ENCODE measurements at regions not wholly inside any gene's neighbourhood (a gene's known extent, or its start where the extent isn't known, plus 50 kb on each side); places are given as distances from the start of the nearest gene placed in this dataset.
"Not testable (repeated sequence)": the region's sequence is repeated elsewhere in the genome, so short reads cannot be mapped to it uniquely, and the experiment has no call there.

DNA sequence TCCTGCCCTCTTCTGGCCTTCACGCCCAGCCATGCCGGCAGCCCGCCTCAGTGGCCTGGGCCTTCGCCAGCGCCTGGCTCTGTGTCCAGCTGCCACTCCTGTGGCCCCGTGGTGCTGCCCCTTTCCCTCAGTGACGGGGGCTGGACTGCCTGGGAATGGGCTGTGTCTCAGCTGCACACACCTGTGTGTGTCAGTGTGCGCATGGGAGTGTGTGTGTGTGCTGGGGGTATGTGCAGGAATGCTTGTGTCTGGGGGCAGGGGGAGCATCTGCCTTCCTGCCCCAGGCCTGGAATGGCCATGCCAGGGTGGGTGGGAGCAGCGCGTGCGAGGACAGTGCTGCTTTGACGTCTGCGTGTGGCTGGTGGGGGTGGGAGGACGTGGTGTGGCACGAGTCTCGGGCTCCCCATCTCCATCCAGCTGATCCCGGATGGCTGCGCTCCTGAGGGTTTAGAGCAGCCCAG is 224.9 kb downstream of the TMEM121 start:
- H3K4me1 Mint-ChIP-seq; H3K9me3 ChIP-seq (ENCODE audit: control insufficient read depth, insufficient read depth, low read length); H3K36me3 Mint-ChIP-seq; H3K27me3 ChIP-seq (ENCODE audit: control insufficient read depth, insufficient read depth, low read length); H3K4me1 ChIP-seq (ENCODE audit: control insufficient read depth, insufficient read depth, low read length); H3K9me3 Mint-ChIP-seq; H3K27ac ChIP-seq (ENCODE audit: low read length); H3K27me3 Mint-ChIP-seq (ENCODE audit: low read depth in 2 of 2); DNase-seq; H3K36me3 ChIP-seq (ENCODE audit: control insufficient read depth, insufficient read depth, low read length); H3K4me3 Mint-ChIP-seq; H3K27ac Mint-ChIP-seq; intact Hi-C loops (cut with micrococcal nuclease); H3K4me3 ChIP-seq (ENCODE audit: low read length): not testable (repeated sequence)
- 92% methylated on average over 18 of the region's 18 CpGs for WGBS (ENCODE audit: insufficient coverage)
- peak in 1 of 3 donors; percentile 33 for ATAC-seq

DNA sequence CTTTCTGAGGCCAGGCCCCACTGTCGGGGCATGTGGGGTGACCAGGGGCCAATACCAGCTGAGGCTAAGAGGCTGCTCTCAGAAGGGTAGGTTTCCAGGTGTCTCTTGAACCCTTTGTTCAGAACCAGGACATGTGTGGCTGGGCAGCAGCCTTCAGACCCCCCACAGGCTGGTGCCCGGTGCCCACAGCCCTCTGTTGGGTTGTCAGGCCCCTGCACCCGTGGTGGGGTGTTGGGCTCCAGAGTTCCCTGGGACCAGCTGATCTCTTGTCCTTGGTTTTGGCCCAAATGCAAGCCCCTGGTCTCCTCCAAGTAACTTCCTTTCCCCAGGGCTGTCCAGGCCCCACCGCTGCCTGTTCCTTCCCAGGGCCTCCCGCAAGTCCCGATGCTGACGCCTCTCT is 226.0 kb downstream of the TMEM121 start:
- ATAC-seq; H3K9me3 ChIP-seq (ENCODE audit: control insufficient read depth, insufficient read depth, low read length): not testable (repeated sequence)
- 83% methylated on average over 3 of the region's 7 CpGs for WGBS (ENCODE audit: insufficient coverage)

GRCh38 chr14:105760691-105761344 is 234.4 kb downstream of the TMEM121 start:
- Histone ChIP-seq H3K4me1 (ENCODE audit: control insufficient read depth, insufficient read depth, low read length) (no peaks in the 10 kb centered on the region), H3K36me3 (ENCODE audit: control insufficient read depth, insufficient read depth, low read length) (no peaks in the 10 kb centered on the region), H3K9me3 (ENCODE audit: control insufficient read depth, insufficient read depth, low read length) (no peaks in the 10 kb centered on the region), H3K27me3 (ENCODE audit: control insufficient read depth, insufficient read depth, low read length) (no peaks in the 10 kb centered on the region), H3K27ac (ENCODE audit: low read length) (no peak overlapping the region), H3K4me3 (ENCODE audit: low read length) (no peak overlapping the region)
- intact Hi-C loops (cut with micrococcal nuclease): no loop called here
- Mint-ChIP-seq H3K36me3 (no peaks in the 10 kb centered on the region), H3K4me3 (no peak overlapping the region), H3K27ac (no peak overlapping the region), H3K4me1 (no peaks in the 10 kb centered on the region), H3K9me3 (peaks cover 0 to 3% of the 10 kb centered on the region in 2 donors), H3K27me3 (ENCODE audit: low read depth in 2 of 2) (peaks cover 6 to 9% of the 10 kb centered on the region in 2 donors)
- WGBS (ENCODE audit: insufficient coverage): 83% methylated on average over 17 of the region's 18 CpGs
- DNase-seq (no peak), ATAC-seq (no peak)
- no peak for TF ChIP-seq CTCF (IDR thresholded peaks at IDR 0.05)

More for the DNA sequence above, 226.0 kb downstream of the TMEM121 start:
- H3K36me3 Mint-ChIP-seq; H3K4me3 ChIP-seq (ENCODE audit: low read length); H3K27me3 ChIP-seq (ENCODE audit: control insufficient read depth, insufficient read depth, low read length); intact Hi-C loops (cut with micrococcal nuclease); H3K4me3 Mint-ChIP-seq; H3K27ac Mint-ChIP-seq; H3K9me3 Mint-ChIP-seq; H3K27ac ChIP-seq (ENCODE audit: low read length); H3K4me1 ChIP-seq (ENCODE audit: control insufficient read depth, insufficient read depth, low read length); DNase-seq; H3K4me1 Mint-ChIP-seq; H3K27me3 Mint-ChIP-seq (ENCODE audit: low read depth in 2 of 2); H3K36me3 ChIP-seq (ENCODE audit: control insufficient read depth, insufficient read depth, low read length): not testable (repeated sequence)

DNA sequence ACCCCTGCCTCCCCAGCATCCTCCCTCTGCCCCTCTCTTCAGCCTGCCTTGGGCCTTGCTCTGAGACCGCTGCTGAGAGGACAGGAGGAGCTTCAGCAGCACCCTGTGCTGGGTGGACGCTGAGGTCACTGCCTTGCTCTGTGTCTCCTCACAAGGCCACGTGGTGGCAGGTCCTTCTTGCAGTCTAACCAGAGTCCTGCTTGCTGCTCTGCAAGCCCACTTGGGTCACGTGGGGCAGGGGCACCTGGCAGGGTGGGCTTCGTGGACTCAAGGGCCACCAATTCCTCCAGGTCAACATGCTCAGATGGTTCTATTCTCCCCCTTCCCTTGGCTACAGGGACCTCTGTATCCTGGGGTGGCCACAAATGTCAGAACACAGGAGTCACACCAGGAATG is 235.0 kb downstream of the TMEM121 start:
- H3K27ac ChIP-seq (ENCODE audit: low read length); H3K27me3 ChIP-seq (ENCODE audit: control insufficient read depth, insufficient read depth, low read length); H3K36me3 Mint-ChIP-seq; ATAC-seq; H3K27ac Mint-ChIP-seq; H3K27me3 Mint-ChIP-seq (ENCODE audit: low read depth in 2 of 2); H3K4me3 ChIP-seq (ENCODE audit: low read length); H3K9me3 ChIP-seq (ENCODE audit: control insufficient read depth, insufficient read depth, low read length); H3K4me3 Mint-ChIP-seq; H3K36me3 ChIP-seq (ENCODE audit: control insufficient read depth, insufficient read depth, low read length); H3K9me3 Mint-ChIP-seq; H3K4me1 ChIP-seq (ENCODE audit: control insufficient read depth, insufficient read depth, low read length); DNase-seq; intact Hi-C loops (cut with micrococcal nuclease); H3K4me1 Mint-ChIP-seq: not testable (repeated sequence)
- 87% methylated on average over 5 of the region's 5 CpGs for WGBS (ENCODE audit: insufficient coverage)

- Mint-ChIP-seq H3K27me3 (ENCODE audit: low read depth in 2 of 2) (peaks cover 6 to 8% of the 10 kb centered on the region in 2 donors), H3K4me1 (no peaks in the 10 kb centered on the region), H3K4me3 (no peak overlapping the region), H3K36me3 (no peaks in the 10 kb centered on the region), H3K27ac (no peak overlapping the region), H3K9me3 (peaks cover 0 to 3% of the 10 kb centered on the region in 2 donors)
- intact Hi-C loops (cut with micrococcal nuclease): no loop called here
- Histone ChIP-seq H3K27ac (ENCODE audit: low read length) (no peak overlapping the region), H3K36me3 (ENCODE audit: control insufficient read depth, insufficient read depth, low read length) (no peaks in the 10 kb centered on the region), H3K9me3 (ENCODE audit: control insufficient read depth, insufficient read depth, low read length) (no peaks in the 10 kb centered on the region), H3K27me3 (ENCODE audit: control insufficient read depth, insufficient read depth, low read length) (no peaks in the 10 kb centered on the region), H3K4me1 (ENCODE audit: control insufficient read depth, insufficient read depth, low read length) (no peaks in the 10 kb centered on the region), H3K4me3 (ENCODE audit: low read length) (no peak overlapping the region)
- ATAC-seq (peak in 2 of 3 donors; percentile 17 to 33), DNase-seq (no peak)
- no peak for TF ChIP-seq CTCF (IDR thresholded peaks at IDR 0.05)
- WGBS (ENCODE audit: insufficient coverage): 81% methylated on average over 7 of the region's 9 CpGs
Observed at GRCh38 chr14:105761842-105762241, 235.5 kb downstream of the TMEM121 start.

DNA sequence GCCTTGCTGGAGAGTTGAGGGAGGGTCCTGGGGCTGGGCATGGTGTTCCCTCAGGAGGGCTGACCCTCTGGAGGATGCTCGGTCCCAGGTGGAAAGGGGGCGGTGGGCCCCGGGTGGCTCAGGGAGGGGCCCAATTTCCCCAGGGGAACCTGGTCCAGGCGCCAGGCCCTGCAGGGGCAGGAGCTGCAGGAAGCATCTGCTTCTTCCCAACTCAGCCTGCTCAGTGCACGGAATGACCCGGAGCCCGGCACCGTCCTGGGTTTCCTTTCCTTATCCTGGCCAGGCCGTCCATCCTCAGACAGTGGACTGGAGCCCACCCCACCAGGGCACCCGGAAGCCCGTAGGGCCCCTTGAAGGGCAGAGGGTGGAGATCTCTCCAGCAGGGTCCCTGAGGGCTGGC is 235.9 kb downstream of the TMEM121 start:
- H3K4me3 Mint-ChIP-seq; H3K27me3 ChIP-seq (ENCODE audit: control insufficient read depth, insufficient read depth, low read length); H3K4me3 ChIP-seq (ENCODE audit: low read length); H3K27me3 Mint-ChIP-seq (ENCODE audit: low read depth in 2 of 2); intact Hi-C loops (cut with micrococcal nuclease); H3K27ac Mint-ChIP-seq; H3K9me3 ChIP-seq (ENCODE audit: control insufficient read depth, insufficient read depth, low read length); DNase-seq; H3K36me3 Mint-ChIP-seq; H3K36me3 ChIP-seq (ENCODE audit: control insufficient read depth, insufficient read depth, low read length); H3K9me3 Mint-ChIP-seq; H3K27ac ChIP-seq (ENCODE audit: low read length); H3K4me1 Mint-ChIP-seq; H3K4me1 ChIP-seq (ENCODE audit: control insufficient read depth, insufficient read depth, low read length): not testable (repeated sequence)
- peak in 1 of 3 donors; percentile 16 for ATAC-seq
- WGBS (ENCODE audit: insufficient coverage): no CpG with 5 or more reads among the region's 11 CpGs

All from natural killer cell (primary cell).